Renal cortex interstitium (tissue), 11 donors: ENCODE measurements at regions not wholly inside any gene's neighbourhood (a gene's known extent, or its start where the extent isn't known, plus 50 kb on each side); places are given as distances from the start of the nearest gene placed in this dataset.

Experiments
- DNase-seq, 11 donors: peaks; one replicate each; pipeline ENCODE4 v3.0.0-alpha.2; 2013; ENCODE audit warnings: low read depth in 9 of 11, low spot score in 4 of 11; ENCODE audit errors: extremely low read depth in 1 of 11

DNA sequence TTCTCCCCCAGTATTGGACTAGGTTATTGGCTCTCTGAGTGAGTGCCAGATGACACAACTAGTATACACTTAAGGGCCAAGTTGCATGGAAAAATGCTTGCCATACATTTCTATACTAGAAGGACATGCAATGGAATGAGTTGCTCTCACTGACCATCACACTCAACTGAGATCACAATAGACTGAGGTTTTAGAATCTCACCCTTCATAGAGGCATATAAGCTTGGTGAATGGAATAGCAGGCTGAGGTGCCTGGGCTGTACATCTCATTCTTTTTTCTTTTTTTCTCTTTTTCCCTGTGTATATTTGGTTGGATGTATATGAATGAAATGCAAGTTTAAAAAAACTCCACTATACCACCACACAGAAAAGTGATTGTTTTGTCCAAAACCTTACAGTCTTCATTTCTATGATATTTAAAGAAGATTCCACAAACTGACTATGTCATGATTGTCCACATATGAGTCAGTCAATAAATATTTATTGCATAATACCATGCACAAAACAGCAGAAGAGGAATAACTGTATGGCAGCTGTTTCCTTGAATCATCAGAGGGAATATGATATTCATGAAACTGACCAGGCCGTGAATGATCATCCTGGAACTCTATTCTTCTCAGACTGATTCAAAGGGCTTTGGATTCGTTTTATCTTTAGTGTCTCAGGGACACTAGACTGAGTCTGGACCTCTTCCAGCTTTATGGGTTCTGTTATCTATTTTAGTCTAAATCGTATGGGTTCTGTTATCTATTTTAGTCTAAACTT, 122.6 kb upstream of the STK17B start:
- DNase-seq: no peak

DNA sequence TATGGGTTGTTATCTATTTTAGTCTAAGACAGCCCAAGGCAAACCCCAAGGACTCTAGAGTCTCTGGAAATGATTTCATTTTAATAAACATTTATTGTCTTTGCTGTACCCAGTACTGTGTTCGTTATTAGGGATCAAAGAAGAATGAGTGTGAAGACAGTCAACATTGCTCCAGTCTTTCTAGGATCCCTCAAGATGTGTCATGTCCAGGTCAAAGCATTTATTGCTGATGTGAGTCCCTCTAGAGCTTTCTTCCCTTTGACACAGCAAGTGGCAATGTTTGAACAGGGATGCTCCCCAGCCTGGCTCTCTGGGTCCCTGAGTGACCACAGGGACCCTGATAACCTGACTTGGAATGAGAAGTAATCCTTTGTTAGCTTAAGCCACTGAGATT, 123.1 kb upstream of the STK17B start:
- DNase-seq: no peak

DNA sequence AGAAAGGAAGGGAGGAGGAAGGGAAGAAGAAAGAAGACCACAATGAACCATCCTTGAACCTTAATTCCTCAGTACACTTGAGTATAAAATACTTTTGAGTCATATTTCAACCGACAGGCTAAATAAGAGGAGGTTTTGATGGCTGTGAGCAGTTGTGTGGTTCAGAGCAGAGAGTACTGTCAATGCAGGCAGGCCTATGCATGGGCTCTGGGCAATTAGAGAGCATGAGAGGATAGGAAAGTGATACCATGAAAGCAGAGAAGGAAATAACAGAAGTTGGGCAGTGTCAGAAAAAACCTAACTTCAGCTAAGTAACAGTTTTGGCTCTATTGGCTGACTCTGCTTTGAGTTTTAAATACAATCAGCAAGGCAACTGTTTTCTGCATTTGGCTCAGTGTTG, 123.6 kb upstream of the STK17B start:
- no peak for DNase-seq

DNA sequence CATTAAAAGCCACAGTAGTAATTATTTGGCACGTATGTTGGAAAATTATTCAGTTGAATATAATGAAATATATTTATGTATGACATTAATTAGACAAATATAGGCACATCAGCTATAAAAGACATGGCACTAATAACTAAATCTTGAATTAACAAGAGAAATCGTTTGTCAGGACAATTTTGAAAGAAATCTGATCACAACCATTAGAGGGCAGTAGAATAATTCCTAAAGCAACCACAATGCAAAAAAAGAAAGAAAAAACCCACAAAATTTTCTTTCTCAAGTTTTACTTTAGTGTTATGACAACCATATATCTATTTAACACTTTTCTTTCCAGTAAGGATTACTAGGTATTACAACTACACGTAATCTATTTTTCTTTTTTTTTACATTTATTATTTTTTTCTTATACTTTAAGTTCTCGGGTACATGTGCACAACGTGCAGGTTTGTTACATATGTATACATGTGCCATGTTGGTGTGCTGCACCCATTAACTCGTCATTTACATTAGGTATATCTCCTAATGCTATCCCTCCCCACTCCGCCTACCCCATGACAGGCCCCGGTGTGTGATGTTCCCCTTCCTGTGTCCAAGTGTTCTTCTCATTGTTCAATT, 126.8 kb upstream of the STK17B start:
- DNase-seq: peak in 2 of 11 donors; percentile 13 to 23

DNA sequence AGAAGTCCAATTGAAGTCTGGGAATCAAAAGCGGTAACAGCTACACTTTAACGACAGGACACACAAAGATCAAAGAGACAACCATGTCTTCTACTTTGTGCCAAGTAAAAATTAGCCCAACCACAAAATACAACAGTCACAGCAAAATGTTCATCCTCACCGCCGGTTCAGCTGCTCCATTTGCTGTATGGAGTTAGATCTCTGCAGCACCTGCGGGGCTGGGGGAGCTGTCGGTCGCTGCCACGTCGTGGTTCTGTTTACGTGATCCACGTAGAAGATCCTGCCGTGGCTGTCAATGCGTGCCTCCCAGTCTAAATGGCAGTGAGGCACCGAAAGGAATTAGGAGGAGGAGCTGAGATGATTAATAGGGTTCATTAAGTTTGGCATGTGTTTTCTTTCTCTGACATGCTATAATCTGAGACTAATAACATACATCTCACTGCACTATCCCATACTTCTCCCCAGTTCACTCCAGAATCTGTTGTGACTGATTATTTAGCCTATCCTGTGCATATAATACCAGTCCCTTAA, 136.5 kb upstream of the STK17B start:
- DNase-seq: peak in 1 of 11 donors; percentile 25

DNA sequence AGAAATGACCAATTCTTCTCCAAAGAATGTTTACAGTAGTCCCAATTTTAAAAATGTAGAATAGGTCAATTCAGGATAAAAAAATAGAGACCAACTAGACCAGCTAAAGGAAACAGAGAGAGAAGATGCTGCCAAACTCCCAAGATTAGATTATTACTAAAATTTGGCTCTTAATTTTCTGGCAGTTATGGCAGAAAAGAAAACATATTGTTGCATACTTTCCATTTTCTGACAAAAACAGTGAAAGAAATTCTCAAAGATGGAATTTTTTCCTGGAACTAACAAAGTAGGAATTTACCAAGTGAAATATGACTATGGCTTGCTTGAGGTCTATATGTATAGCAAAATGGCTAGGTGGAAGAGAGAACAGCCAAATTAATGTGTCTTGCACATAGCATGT, 138.3 kb upstream of the STK17B start:
- no peak for DNase-seq

DNA sequence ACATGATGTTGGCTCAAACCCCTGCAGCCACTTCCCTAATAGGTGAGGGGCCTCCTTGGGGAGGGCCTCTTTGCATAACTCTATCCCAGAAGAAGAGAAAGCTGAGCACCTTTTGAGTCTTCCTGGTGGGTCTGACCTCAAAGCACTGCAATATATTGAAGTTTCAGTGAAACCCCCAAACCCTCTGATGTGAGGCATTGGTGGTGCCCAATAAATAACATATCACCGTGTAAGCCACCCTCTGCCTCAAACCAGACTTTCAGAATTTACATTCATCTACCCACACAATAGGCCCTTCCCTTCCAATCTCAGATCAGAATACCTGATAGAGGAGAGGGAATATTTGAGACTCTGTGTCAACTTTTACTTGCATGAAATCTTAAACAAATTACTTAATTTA, 142.8 kb upstream of the STK17B start:
- no peak for DNase-seq

DNA sequence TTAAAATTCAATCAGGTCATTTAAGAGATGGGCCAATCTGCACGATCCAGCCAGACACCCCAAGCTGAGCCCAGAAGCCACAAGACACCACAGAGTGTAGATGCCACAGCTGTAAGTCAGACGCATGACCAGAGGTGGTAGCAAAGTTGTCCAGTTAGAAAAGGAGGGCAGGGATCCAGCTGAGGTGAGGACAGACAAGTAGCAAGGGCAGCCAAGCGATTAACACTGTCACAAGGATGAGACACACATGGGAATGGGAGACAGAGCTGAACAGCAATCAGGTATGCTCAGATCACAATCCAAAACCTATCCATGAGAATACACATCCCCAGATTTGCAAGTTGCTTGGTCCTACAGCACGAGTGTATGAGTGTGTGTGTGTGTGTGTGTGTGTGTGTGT, 143.4 kb upstream of the STK17B start:
- no peak for DNase-seq

DNA sequence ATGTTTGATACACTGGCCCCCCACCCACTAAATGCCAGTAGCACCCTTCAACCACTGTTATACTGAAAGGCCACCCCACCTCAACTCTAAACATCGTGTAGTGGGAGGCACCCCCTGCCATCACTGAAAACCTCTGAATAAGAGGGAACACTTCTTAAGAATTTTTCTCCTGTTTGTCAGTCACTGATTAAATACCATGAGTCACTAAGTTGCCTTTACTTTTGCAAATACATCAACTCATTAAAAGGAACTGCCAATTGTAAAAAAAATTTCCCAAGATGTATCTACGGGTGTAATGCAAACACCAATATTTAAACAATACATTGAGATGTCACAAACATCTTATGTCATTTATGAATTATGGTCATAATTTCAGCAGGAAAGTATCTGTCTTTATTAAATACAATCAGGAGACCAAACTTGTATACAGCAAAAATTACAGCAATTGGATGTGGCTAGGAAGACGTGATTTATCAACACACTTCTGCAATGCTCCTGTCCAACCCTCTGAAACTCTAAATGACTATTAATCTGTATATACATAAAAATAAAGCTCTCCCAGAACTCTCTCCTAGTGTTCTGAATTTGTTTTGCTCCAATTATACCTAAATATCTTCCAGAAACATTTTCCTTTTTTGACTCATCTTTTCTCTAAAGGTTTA, 144.1 kb upstream of the STK17B start:
- no peak for DNase-seq

DNA sequence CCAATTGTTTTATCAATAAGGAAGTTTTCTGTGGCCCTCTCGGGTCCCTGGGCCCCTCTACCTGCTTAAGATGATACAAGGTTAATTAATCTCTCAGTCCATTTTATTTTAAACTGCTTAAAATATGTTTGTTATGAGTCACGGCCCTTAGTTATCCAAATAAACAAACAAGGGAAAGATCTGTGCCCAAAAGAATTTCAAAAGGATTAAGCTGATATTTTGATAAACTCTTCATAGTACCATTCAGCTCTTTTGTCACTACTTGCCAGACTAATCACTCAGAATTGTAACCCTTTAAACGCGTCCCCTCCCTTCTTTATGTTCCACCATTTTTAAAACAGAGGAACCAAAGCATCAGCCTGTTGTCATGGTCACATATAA, 144.7 kb upstream of the STK17B start:
- DNase-seq: no peak

DNA sequence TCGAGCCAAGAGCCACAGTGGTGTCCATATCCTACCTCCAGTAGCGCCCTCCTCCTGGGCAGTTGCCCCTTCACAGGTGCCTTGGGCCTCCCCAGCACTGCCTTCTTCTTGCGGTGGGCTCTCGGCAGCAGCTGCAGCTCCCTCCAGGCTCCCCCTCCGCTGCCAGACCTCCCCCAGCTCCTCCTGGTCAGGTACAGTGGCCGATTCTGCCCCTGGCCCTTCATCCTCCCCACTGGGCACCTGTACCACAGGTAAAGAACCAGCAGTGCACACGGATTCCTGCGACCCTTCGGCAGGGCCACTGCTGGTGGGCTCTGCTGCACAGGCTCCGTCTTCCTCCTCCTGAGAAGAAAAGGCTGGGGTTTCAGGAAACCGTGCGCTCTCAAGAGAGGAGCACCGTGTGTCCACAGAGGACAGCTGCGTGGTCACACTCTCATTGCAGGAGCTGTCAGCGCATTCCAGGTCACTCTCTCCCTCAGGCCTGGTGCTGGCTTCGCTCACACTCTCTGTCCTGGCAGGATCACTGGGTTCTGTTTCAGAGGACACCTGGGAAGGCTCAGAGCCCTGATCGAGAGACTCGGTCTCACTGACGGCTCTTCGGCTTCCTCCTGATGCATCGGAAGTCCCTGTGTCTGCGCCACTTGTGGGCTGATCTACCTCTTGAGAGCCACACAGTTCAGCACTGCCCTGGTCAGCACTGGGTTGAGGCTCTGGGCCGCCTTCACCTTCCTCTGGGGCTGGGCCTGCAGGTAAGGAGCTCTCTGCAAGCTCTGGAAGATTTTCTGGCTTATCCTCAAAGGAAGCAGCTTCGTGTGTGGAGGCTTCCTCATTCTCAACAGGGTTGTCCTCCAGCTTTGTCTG, 147.4 kb upstream of the STK17B start:
- DNase-seq: no peak

DNA sequence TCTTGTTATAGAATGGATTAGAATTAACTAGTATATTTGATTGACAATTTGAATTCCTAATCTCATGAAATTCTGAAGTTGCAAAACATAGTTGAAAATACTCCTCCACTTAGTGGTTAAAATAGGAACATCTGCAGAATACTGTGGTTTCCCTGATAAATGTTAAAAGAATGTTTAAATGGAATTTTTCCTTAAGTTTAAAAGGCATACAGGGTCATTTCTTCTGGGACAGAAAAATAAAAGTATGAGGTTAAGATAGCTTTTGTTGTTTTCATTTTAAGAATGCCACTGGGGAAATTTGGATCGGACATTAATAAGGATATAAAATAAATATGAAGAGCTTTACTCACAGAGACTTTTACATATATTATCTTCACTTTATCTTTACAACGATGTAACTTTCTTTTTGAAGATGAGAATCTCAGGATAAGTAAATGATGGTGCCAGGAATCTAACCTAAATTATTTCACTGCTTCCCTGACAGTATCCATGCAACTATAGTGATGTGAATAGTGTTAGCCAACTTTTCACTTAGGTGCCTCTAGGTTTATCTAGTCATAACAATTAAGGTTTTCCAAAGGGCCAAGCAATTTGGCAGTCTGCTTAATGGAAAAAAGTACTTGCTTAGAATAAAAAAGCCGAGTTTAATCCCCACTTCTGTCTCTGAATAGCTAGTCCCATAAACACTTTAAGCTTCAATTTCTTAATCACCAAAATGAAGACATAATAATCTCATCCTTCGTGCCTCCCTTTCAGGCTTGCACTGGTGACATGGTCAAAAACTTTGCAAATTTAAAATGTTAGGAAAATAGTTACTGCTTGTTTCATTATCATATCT, 151.8 kb upstream of the STK17B start:
- no peak for DNase-seq

DNA sequence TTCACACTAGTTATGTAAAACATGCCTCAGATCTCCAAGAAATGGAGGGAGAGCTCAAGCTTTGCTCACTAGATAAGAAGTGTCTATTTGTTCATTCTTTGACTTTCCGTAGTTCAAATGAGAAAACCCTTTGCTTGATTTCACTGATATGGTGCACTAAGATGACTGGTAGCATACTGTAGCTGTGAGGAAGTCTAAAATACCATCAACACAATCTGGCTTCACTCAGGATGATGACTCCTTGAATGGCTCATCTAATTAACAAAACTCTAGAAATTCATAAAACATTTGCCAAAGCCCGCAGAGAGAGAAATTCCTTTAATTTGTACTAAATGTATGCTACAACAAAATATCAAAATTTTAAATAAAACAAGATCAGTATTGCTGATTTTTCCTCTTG, 152.8 kb upstream of the STK17B start:
- DNase-seq: no peak

DNA sequence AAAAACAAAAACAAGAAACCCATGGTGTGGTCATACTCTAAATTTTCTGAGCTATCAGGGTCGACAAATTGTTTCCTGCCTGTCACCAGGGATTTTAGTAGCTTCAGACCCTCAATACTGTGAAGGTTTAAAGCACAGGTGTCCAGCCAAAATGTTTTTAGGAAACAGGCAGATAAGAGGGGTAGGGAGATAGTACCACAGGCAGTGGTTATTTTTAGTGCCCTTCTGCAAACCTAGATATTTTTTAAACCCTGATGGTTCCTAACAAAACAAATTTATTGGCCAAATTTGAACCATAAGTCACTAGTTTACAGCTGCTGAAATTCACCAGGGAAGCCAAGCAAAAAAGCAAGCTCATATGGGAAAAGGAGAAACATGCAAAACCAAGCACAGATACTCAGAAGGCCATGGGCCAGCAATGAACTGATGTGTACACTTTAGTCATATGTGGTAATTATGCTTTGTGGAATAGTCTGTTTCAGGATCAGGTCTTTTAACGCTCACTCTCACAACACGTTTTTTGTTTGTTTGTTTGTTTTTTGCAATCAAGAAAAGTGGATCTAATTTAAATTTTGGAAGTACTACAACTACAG, 156.8 kb upstream of the STK17B start:
- no peak for DNase-seq

DNA sequence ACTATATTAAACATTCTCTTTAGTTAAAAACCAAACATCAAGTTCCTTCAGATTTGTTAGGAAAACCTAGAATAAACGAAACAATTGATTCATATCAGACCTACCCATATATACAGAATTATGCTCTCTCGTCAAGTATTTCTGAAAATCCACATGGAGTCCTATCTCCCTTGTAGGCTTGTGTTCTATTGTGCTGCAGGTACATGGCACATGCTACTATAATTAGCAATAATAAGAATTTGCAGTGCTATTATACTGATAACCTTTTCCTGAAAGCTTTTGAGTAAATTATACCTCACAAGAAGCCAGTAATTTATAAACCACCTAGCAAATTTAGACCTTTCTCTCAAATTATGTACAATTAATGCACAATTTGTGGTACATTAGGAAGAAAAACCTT, 158.6 kb upstream of the STK17B start:
- no peak for DNase-seq

DNA sequence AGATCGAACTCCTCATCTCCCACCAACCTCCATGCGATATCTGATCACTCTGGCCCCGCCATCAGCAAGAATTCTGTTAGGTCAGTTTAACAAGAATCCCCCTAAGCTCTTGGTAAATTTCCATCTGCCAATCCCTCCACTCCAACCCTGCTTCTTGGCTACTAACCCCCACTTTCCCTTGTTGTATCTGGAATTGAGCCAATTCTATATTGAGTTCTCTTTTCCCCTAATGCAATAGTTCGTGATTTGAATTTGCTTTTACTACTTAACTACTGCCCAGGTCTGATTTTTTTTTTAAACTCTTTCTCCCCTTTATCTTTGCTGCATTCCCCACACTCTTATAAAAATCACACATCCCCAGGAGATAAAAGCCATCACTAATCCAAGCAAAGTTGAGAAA, 159.3 kb upstream of the STK17B start:
- no peak for DNase-seq

DNA sequence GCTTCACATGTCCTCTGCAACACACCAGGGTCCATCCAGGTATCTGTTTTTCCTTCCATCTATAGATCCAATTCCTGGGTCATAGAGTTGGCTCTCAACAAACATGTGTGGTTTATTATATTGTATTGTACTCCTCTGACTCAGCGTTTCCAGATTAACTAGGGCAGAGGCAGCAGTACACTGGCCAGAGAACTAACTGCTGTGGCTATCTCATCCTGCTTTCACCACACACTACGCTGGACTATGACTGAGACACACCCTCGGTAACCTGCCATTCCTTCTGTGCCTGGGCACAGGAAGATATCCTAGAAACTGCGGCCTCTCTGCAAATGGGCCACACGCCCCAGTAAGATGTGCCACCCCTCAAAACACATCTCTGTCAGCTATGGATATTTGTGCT, 159.8 kb upstream of the STK17B start:
- DNase-seq: no peak

DNA sequence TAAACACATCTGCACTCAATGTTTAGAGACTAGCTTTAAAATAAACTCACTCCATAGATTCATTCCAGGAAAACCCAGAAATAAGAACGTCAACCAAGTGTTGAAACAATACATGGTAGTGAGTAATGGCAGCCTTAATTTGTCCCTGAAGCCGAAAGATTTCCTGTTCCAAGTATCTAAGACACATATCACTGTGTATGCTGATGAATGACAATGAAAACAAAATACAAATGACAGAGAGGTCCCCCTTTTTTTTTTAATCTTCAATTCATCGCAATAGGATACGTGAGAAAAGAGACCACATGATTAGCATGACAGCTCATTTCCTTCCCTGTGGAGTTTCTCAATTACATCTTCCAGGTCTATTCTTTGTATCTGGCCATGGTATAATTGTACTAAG, 160.5 kb upstream of the STK17B start:
- no peak for DNase-seq
